ENCODE measurements at regions not wholly inside any gene's neighbourhood (a gene's known extent, or its start where the extent isn't known, plus 50 kb on each side); places are given as distances from the start of the nearest gene placed in this dataset.

DNA sequence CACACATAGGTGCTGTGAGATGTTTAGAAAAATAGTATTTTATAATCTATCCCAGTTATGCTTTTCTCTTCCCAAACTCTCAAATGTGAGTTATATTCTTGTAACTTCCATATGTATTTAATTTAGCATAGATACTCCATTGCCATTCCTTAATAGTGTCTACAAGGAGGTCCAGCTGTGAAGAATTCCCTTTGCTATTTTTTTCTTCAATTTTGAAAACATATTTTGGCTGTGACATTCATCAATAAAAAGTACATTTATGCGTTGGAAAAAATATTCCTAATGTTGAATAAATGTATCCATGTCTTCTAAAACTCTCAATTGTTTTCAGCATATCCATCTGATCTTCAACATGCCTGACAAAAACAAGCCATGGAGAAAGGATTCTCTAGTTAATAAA, 1402.0 kb upstream of the SEL1L start:
- ChIA-PET POLR2A (no interaction called here), CTCF (no interaction called here)
- Histone ChIP-seq H3K27me3 (ENCODE audit: control insufficient read depth, insufficient read depth, low read length) (no peaks in the 10 kb centered on the region), H3K4me1 (ENCODE audit: control insufficient read depth, insufficient read depth, low read length) (no peaks in the 10 kb centered on the region), H3K9me3 (ENCODE audit: control insufficient read depth, insufficient read depth, low read depth, low read length) (no peaks in the 10 kb centered on the region), H3K27ac (ENCODE audit: low read length) (no peak overlapping the region), H3K4me3 (ENCODE audit: low read depth in 2 of 2, low read length in 2 of 2) (no peak overlapping the region), H3K36me3 (ENCODE audit: control insufficient read depth, insufficient read depth, low read length) (no peaks in the 10 kb centered on the region)
- TF ChIP-seq POLR2AphosphoS5 (IDR thresholded peaks at IDR 0.05; ENCODE audit: low read depth, low read length), result no peak
- in situ Hi-C loops (cut with HindIII; ENCODE audit: low pct_unique_long_range_greater_than_20kb, low sequenced_read_pairs), result no loop called here
- DNase-seq (ENCODE audit: low read depth, low spot score) (no peak), ATAC-seq (no peak)
- BruUV-seq (replicated peaks), result no TSS peak
- intact Hi-C loops (cut with micrococcal nuclease; ENCODE audit: unreplicated experiment), result no loop called here

DNA sequence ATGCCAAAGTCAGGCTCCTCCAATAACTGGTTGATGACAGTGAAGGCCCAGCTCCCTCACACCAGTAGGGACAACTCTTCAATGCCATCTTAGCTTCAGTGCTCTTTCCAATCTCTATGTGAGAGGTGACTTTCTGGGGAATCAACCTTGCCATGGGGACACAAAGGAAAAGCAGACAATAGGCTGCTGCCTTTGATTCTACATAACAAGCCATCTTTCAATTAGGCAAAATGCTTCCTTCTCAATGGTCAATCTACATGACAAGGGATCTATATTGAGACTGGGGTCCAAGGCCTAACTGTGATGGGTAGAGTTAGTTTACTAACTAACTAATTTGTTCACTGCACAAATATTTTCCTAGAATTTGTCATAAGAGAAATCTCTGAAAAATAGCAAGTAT, 1417.5 kb upstream of the SEL1L start:
- CTCF ChIA-PET, result no interaction called here
- in situ Hi-C loops (cut with HindIII; ENCODE audit: low pct_unique_long_range_greater_than_20kb, low sequenced_read_pairs), result no loop called here

DNA sequence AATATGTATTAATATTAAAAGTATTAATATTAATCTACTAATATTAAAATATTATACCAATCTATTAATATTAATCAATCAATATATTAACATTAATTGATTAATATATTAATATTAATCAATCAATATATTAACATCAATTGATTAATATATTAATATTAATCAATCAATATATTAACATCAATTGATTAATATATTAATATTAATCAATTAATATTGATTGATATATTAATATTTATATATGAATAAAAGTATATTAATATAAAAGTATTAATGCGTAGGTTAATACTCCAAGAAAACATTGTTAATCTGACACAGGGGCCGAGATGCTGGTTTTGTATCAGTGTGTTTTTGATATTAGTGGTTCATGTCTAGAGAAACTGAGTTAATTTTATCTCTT, 1430.1 kb upstream of the SEL1L start:
- Histone ChIP-seq H3K27me3 (ENCODE audit: control insufficient read depth, insufficient read depth, low read length) (no peaks in the 10 kb centered on the region), H3K9me3 (ENCODE audit: control insufficient read depth, insufficient read depth, low read depth, low read length) (no peaks in the 10 kb centered on the region), H3K4me1 (ENCODE audit: control insufficient read depth, insufficient read depth, low read length) (no peaks in the 10 kb centered on the region), H3K4me3 (ENCODE audit: low read depth in 2 of 2, low read length in 2 of 2) (no peak overlapping the region), H3K27ac (ENCODE audit: low read length) (no peak overlapping the region), H3K36me3 (ENCODE audit: control insufficient read depth, insufficient read depth, low read length) (no peaks in the 10 kb centered on the region)
- in situ Hi-C loops (cut with HindIII; ENCODE audit: low pct_unique_long_range_greater_than_20kb, low sequenced_read_pairs), result no loop called here
- TF ChIP-seq, protein P1, sequence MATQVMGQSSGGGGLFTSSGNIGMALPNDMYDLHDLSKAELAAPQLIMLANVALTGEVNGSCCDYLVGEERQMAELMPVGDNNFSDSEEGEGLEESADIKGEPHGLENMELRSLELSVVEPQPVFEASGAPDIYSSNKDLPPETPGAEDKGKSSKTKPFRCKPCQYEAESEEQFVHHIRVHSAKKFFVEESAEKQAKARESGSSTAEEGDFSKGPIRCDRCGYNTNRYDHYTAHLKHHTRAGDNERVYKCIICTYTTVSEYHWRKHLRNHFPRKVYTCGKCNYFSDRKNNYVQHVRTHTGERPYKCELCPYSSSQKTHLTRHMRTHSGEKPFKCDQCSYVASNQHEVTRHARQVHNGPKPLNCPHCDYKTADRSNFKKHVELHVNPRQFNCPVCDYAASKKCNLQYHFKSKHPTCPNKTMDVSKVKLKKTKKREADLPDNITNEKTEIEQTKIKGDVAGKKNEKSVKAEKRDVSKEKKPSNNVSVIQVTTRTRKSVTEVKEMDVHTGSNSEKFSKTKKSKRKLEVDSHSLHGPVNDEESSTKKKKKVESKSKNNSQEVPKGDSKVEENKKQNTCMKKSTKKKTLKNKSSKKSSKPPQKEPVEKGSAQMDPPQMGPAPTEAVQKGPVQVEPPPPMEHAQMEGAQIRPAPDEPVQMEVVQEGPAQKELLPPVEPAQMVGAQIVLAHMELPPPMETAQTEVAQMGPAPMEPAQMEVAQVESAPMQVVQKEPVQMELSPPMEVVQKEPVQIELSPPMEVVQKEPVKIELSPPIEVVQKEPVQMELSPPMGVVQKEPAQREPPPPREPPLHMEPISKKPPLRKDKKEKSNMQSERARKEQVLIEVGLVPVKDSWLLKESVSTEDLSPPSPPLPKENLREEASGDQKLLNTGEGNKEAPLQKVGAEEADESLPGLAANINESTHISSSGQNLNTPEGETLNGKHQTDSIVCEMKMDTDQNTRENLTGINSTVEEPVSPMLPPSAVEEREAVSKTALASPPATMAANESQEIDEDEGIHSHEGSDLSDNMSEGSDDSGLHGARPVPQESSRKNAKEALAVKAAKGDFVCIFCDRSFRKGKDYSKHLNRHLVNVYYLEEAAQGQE (IDR thresholded peaks at IDR 0.05; ENCODE audit: insufficient read depth in 1 of 2, low read depth in 2 of 2, low read length in 1 of 2), result no peak
- TF ChIP-seq, protein P2, sequence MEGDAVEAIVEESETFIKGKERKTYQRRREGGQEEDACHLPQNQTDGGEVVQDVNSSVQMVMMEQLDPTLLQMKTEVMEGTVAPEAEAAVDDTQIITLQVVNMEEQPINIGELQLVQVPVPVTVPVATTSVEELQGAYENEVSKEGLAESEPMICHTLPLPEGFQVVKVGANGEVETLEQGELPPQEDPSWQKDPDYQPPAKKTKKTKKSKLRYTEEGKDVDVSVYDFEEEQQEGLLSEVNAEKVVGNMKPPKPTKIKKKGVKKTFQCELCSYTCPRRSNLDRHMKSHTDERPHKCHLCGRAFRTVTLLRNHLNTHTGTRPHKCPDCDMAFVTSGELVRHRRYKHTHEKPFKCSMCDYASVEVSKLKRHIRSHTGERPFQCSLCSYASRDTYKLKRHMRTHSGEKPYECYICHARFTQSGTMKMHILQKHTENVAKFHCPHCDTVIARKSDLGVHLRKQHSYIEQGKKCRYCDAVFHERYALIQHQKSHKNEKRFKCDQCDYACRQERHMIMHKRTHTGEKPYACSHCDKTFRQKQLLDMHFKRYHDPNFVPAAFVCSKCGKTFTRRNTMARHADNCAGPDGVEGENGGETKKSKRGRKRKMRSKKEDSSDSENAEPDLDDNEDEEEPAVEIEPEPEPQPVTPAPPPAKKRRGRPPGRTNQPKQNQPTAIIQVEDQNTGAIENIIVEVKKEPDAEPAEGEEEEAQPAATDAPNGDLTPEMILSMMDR (IDR thresholded peaks at IDR 0.05), result no peak
- ChIA-PET POLR2A (no interaction called here), CTCF (no interaction called here)
- no peak for ATAC-seq
- no peak for DNase-seq (ENCODE audit: low read depth, low spot score)
- BruUV-seq (replicated peaks), result no TSS peak
- intact Hi-C loops (cut with micrococcal nuclease; ENCODE audit: unreplicated experiment), result no loop called here

More for the DNA sequence above, 1417.5 kb upstream of the SEL1L start:
- Histone ChIP-seq H3K9me3 (ENCODE audit: control insufficient read depth, insufficient read depth, low read depth, low read length) (no peaks in the 10 kb centered on the region), H3K4me1 (ENCODE audit: control insufficient read depth, insufficient read depth, low read length) (no peaks in the 10 kb centered on the region), H3K27ac (ENCODE audit: low read length) (no peak overlapping the region), H3K27me3 (ENCODE audit: control insufficient read depth, insufficient read depth, low read length) (no peaks in the 10 kb centered on the region), H3K36me3 (ENCODE audit: control insufficient read depth, insufficient read depth, low read length) (no peaks in the 10 kb centered on the region), H3K4me3 (ENCODE audit: low read depth in 2 of 2, low read length in 2 of 2) (no peak overlapping the region)
- no peak for DNase-seq (ENCODE audit: low read depth, low spot score)
- TF ChIP-seq, protein P2 (IDR thresholded peaks at IDR 0.05), result no peak
- TF ChIP-seq, protein P1 (IDR thresholded peaks at IDR 0.05; ENCODE audit: insufficient read depth in 1 of 2, low read depth in 2 of 2, low read length in 1 of 2), result no peak
- POLR2A ChIA-PET, result no interaction called here
- ATAC-seq, result no peak
- intact Hi-C loops (cut with micrococcal nuclease; ENCODE audit: unreplicated experiment), result no loop called here
- BruUV-seq (replicated peaks), result no TSS peak
